ENCODE measurements at regions not wholly inside any gene's neighbourhood (a gene's known extent, or its start where the extent isn't known, plus 50 kb on each side); places are given as distances from the start of the nearest gene placed in this dataset.

DNA sequence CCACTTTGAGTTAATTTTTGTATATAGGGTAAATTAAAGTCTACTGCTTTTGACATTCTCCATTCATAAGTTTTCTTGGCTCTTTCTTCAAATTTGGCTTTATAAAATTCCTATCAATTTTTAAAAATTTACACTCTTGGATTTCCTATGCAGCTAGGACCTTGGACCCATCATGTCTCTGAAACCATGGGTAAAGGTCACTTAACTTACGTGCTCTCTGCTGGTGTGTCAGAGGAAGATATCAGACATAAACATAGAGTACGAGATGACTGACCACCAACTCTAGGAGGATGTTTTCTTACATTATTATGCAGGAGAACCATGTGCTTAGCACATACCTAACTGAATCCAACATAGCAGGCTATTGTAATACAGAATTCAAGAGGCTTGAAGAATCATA, 62.5 kb upstream of the C1GALT1C1 start:
- no peak for DNase-seq

GRCh38 chrX:120690941-120691340, 61.1 kb upstream of the C1GALT1C1 start:
- DNase-seq = no peak

- DNase-seq = no peak
Measured at GRCh38 chrX:120690344-120690743, 60.5 kb upstream of the C1GALT1C1 start.

- DNase-seq = no peak
Measured at GRCh38 chrX:120680090-120680489, 50.2 kb upstream of the C1GALT1C1 start.

Measured in CD4-positive, alpha-beta T cell treated with Interleukin-6 for 4 hours (primary cell).